Activated CD4-positive, alpha-beta T cell treated with anti-CD3 and anti-CD28 coated beads, Interleukin-2, amount 10 ng/mL, durations not matched to agents 24 days and 14 days (primary cell): ENCODE measurements at regions not wholly inside any gene's neighbourhood (a gene's known extent, or its start where the extent isn't known, plus 50 kb on each side); places are given as distances from the start of the nearest gene placed in this dataset.
A peak's percentile ranks its signal among the peaks of the same experiment; 100 is the strongest.

Experiments
- DNase-seq: peaks from one replicate; pipeline ENCODE4 v3.0.0; 2022
- H3K27ac Mint-ChIP-seq: one replicate; pipeline ENCODE4 v1.8.0; 2022; ENCODE audit warnings: mild to moderate bottlenecking, mixed read lengths
- H3K27me3 Mint-ChIP-seq: one replicate; pipeline ENCODE4 v1.8.0; 2022; ENCODE audit warnings: mixed read lengths
- H3K36me3 Mint-ChIP-seq: one replicate; pipeline ENCODE4 v1.8.0; 2022; ENCODE audit warnings: low read depth, mild to moderate bottlenecking, mixed read lengths
- H3K4me1 Mint-ChIP-seq: one replicate; pipeline ENCODE4 v1.8.0; 2021; ENCODE audit warnings: mixed read lengths
- H3K4me3 Mint-ChIP-seq: one replicate; pipeline ENCODE4 v1.8.0; 2022; ENCODE audit warnings: mild to moderate bottlenecking, moderate library complexity, mixed read lengths
- H3K9me3 Mint-ChIP-seq: one replicate; pipeline ENCODE4 v1.8.0; 2021; ENCODE audit warnings: mixed read lengths
- intact Hi-C: fragments of 100-400 bp; cut with micrococcal nuclease; formaldehyde crosslinking; loops from one replicate; pipeline ENCODE4 v1.15.1; 2023

GRCh38 chr13:95444006-95444730, 108.4 kb upstream of the CLDN10 start:
- no peaks in the 10 kb centered on the region for H3K9me3 Mint-ChIP-seq
- no peaks in the 10 kb centered on the region for H3K36me3 Mint-ChIP-seq
- H3K27me3 Mint-ChIP-seq, result peaks cover 7% of the 10 kb centered on the region
- H3K4me1 Mint-ChIP-seq, result no peaks in the 10 kb centered on the region
- intact Hi-C loops, result no loop called here
- DNase-seq, result no peak
- H3K27ac Mint-ChIP-seq, result no peak overlapping the region
- no peak overlapping the region for H3K4me3 Mint-ChIP-seq

DNA sequence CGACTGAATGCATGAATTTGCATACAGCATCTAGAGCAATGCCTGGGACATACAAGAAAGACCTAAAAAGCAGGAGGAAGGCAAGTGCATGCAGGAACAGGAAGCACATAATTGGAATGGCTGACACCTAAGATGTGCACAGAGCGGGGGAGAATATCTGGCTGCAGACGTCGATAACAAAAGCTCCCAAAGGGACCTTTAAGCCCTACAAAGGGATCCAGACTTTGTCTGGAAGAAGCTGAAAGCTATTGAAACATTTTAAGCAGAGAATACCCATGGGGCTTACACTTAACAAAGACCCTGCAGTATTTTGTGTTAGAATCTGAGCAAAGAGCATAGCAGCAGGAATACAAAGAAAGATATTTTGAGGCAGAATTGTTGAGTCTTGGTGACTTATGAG, 107.4 kb upstream of the CLDN10 start:
- Mint-ChIP-seq H3K27me3 (peaks cover 7% of the 10 kb centered on the region), H3K4me3 (no peak overlapping the region), H3K36me3 (no peaks in the 10 kb centered on the region), H3K27ac (no peak overlapping the region), H3K9me3 (no peaks in the 10 kb centered on the region), H3K4me1 (no peaks in the 10 kb centered on the region)
- intact Hi-C loops, result no loop called here
- DNase-seq, result no peak

- intact Hi-C loops, result no loop called here
- DNase-seq, result no peak
- no peaks in the 10 kb centered on the region for H3K9me3 Mint-ChIP-seq
- peaks cover 7% of the 10 kb centered on the region for H3K27me3 Mint-ChIP-seq
- no peak overlapping the region for H3K27ac Mint-ChIP-seq
- H3K36me3 Mint-ChIP-seq, result no peaks in the 10 kb centered on the region
- H3K4me3 Mint-ChIP-seq, result no peak overlapping the region
- no peaks in the 10 kb centered on the region for H3K4me1 Mint-ChIP-seq
Measured at GRCh38 chr13:95447814-95448213, 104.7 kb upstream of the CLDN10 start.

- Mint-ChIP-seq H3K9me3 (no peaks in the 10 kb centered on the region), H3K27me3 (peaks cover 2% of the 10 kb centered on the region), H3K4me1 (peaks cover 2% of the 10 kb centered on the region), H3K27ac (no peak overlapping the region), H3K36me3 (no peaks in the 10 kb centered on the region), H3K4me3 (no peak overlapping the region)
- intact Hi-C loops, result no loop called here
- no peak for DNase-seq
Measured at GRCh38 chr13:95451656-95452055, 100.9 kb upstream of the CLDN10 start.

GRCh38 chr13:95452375-95452774, 100.1 kb upstream of the CLDN10 start:
- peaks cover 2% of the 10 kb centered on the region for H3K27me3 Mint-ChIP-seq
- peaks cover 8% of the 10 kb centered on the region for H3K4me1 Mint-ChIP-seq
- no peak overlapping the region for H3K4me3 Mint-ChIP-seq
- no peak overlapping the region for H3K27ac Mint-ChIP-seq
- DNase-seq, result no peak
- H3K36me3 Mint-ChIP-seq, result no peaks in the 10 kb centered on the region
- H3K9me3 Mint-ChIP-seq, result no peaks in the 10 kb centered on the region
- intact Hi-C loops, result no loop called here

- Mint-ChIP-seq H3K4me1 (peaks cover 8% of the 10 kb centered on the region), H3K9me3 (peaks cover 11% of the 10 kb centered on the region), H3K36me3 (no peaks in the 10 kb centered on the region), H3K4me3 (no peak overlapping the region), H3K27me3 (no peaks in the 10 kb centered on the region), H3K27ac (no peak overlapping the region)
- DNase-seq, result no peak
- intact Hi-C loops, result no loop called here
Measured at GRCh38 chr13:95455782-95456181, 96.7 kb upstream of the CLDN10 start.

DNA sequence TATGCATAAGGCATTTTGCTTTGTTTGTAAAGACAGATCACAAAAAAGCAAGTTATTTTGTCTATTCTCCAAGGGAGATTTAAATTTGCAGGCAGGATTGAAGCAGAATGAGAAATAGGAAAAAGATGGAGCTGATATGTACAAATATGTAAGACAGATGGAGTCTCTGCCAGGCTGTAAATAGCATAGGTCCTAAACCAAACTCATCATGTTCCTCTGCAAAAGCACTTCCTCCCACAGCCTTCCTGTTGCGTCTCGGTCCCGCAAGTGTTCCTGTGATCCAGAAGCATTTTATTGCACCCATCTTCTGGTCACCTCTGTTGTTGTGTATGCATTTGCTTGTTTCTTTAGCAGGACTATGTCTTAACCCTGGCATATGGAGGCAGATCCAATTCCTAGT, 95.7 kb upstream of the CLDN10 start:
- H3K27me3 Mint-ChIP-seq, result no peaks in the 10 kb centered on the region
- intact Hi-C loops, result no loop called here
- no peak overlapping the region for H3K27ac Mint-ChIP-seq
- H3K4me1 Mint-ChIP-seq, result peaks cover 8% of the 10 kb centered on the region
- peak overlapping the region; percentile 10 for H3K4me3 Mint-ChIP-seq
- no peak for DNase-seq
- no peaks in the 10 kb centered on the region for H3K36me3 Mint-ChIP-seq
- H3K9me3 Mint-ChIP-seq, result peaks cover 11% of the 10 kb centered on the region

DNA sequence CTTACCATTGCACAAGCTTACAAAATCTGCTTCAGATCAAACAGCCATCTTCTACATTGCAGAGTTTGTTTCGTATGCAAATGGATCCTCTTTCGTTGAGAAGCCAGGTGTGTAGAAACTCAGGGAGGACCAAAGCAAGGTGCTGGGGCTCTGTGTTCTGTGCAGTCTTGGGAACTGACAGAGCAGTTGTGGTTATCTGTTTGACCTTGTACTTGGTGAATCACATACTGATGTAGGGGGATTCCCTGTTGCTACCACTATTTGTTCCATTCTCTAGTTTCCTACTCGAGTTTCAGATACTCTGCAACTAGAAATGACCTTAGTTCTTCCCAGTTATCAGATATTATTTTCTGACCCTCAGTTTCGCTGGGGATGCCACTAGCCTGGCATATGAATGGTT, 95.2 kb upstream of the CLDN10 start:
- intact Hi-C loops, result no loop called here
- H3K4me1 Mint-ChIP-seq, result peaks cover 8% of the 10 kb centered on the region
- peaks cover 11% of the 10 kb centered on the region for H3K9me3 Mint-ChIP-seq
- H3K27ac Mint-ChIP-seq, result no peak overlapping the region
- H3K4me3 Mint-ChIP-seq, result peak overlapping the region; percentile 10
- H3K36me3 Mint-ChIP-seq, result no peaks in the 10 kb centered on the region
- DNase-seq, result no peak
- no peaks in the 10 kb centered on the region for H3K27me3 Mint-ChIP-seq

DNA sequence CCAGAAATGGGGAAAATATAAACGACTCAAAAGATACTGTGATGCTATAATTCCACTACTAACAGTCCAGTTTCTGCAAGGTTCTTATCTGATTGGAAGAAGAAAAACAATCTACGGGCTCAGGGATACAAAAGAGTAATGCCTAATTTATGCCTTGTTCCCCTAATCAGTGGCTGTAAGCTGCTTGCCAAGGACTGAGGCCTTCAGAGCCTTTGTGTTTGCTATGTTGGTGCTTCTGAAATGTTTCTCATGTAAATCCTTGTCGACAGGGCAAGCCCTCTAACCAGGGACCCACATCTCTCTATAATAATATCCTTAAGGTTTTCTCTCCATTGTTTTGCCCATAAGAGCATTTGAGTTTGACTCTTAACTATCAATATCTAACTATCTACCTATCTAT, 89.7 kb upstream of the CLDN10 start:
- no peaks in the 10 kb centered on the region for H3K4me1 Mint-ChIP-seq
- peaks cover 8% of the 10 kb centered on the region for H3K9me3 Mint-ChIP-seq
- DNase-seq, result no peak
- H3K27me3 Mint-ChIP-seq, result no peaks in the 10 kb centered on the region
- H3K4me3 Mint-ChIP-seq, result no peak overlapping the region
- no peak overlapping the region for H3K27ac Mint-ChIP-seq
- H3K36me3 Mint-ChIP-seq, result no peaks in the 10 kb centered on the region
- intact Hi-C loops, result no loop called here

- Mint-ChIP-seq H3K27ac (no peak overlapping the region), H3K4me3 (no peak overlapping the region), H3K27me3 (no peaks in the 10 kb centered on the region), H3K36me3 (no peaks in the 10 kb centered on the region), H3K9me3 (peaks cover 3% of the 10 kb centered on the region), H3K4me1 (no peaks in the 10 kb centered on the region)
- DNase-seq, result no peak
- intact Hi-C loops, result no loop called here
Measured at GRCh38 chr13:95463531-95463930, 89.0 kb upstream of the CLDN10 start.

- H3K27ac Mint-ChIP-seq, result no peak overlapping the region
- intact Hi-C loops, result loop anchor here (10.0 kb wide), 1 partner anchor 66 kb away; no protein-coding TSS in a partner anchor
Measured at GRCh38 chr13:95470574-95471366, 81.8 kb upstream of the CLDN10 start.

DNA sequence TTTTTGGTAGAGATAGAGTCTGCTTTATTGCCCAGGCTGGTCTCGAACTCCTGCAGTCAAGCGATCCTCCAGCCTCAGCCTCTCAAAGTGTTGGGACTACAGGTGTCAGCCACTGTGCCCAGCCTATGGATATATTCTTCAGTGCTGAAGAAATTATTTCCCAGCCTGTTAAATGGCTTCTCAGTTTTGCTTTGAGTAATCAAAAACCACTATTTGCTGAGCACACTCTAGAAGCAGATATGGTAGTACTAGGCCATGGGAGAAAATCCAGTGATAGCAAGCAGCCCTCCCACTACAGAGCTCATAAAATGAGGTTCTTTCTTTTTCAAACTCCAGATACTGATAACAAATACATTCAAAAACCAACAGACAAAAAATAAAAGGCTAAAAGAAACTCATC, 80.6 kb upstream of the CLDN10 start:
- intact Hi-C loops, result loop anchor here (10.0 kb wide), 1 partner anchor 67 kb away; no protein-coding TSS in a partner anchor
- Mint-ChIP-seq H3K9me3 (no peaks in the 10 kb centered on the region), H3K27ac (no peak overlapping the region), H3K36me3 (no peaks in the 10 kb centered on the region), H3K4me3 (no peak overlapping the region), H3K27me3 (peaks cover 3% of the 10 kb centered on the region), H3K4me1 (no peaks in the 10 kb centered on the region)
- no peak for DNase-seq

More at GRCh38 chr13:95470574-95471366, 81.8 kb upstream of the CLDN10 start:
- H3K4me3 Mint-ChIP-seq, result no peak overlapping the region
- H3K9me3 Mint-ChIP-seq, result no peaks in the 10 kb centered on the region
- H3K27me3 Mint-ChIP-seq, result no peaks in the 10 kb centered on the region
- H3K36me3 Mint-ChIP-seq, result no peaks in the 10 kb centered on the region
- DNase-seq, result no peak
- no peaks in the 10 kb centered on the region for H3K4me1 Mint-ChIP-seq

- no peak for DNase-seq
- Mint-ChIP-seq H3K27me3 (peaks cover 3% of the 10 kb centered on the region), H3K9me3 (peaks cover 3% of the 10 kb centered on the region), H3K4me3 (no peak overlapping the region), H3K4me1 (peaks cover 10% of the 10 kb centered on the region), H3K27ac (no peak overlapping the region), H3K36me3 (no peaks in the 10 kb centered on the region)
- intact Hi-C loops, result loop anchor here (5.0 to 10.0 kb wide), 2 partner anchors 70 to 508 kb away; no protein-coding TSS in a partner anchor
Measured at GRCh38 chr13:95474992-95475391, 77.5 kb upstream of the CLDN10 start.

DNA sequence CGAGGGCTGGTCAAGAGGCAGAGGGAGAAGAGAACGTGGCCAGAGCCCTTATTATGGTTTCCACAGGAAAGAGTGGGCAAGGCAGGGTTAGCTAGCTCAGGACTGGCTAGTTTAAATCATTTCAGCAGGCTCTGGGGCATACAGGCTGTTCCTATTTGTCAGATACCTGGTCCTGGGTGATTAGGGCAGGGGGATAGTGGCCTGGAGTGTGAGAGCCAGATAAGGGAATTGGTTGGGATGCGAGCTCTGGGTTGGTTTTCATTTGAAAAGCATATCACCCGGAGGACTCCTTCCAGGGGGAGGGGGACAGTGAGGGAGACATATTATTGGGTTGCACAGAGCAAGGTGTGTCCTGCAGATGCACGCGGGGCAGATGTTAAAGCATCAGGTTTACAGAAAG, 75.3 kb upstream of the CLDN10 start:
- H3K27ac Mint-ChIP-seq, result no peak overlapping the region
- DNase-seq, result no peak
- H3K4me3 Mint-ChIP-seq, result no peak overlapping the region
- H3K4me1 Mint-ChIP-seq, result peaks cover 13% of the 10 kb centered on the region
- H3K36me3 Mint-ChIP-seq, result no peaks in the 10 kb centered on the region
- H3K27me3 Mint-ChIP-seq, result peaks cover 7% of the 10 kb centered on the region
- intact Hi-C loops, result loop anchor here (5.0 to 10.0 kb wide), 2 partner anchors 72 to 510 kb away; no protein-coding TSS in a partner anchor
- peaks cover 3% of the 10 kb centered on the region for H3K9me3 Mint-ChIP-seq
